Loucy (cell line): ENCODE measurements at regions not wholly inside any gene's neighbourhood (a gene's known extent, or its start where the extent isn't known, plus 50 kb on each side); places are given as distances from the start of the nearest gene placed in this dataset.

ENCODE experiments used
- H2AFZ ChIP-seq: fragments of 200-600 bp; sonication (generic); 2 replicates; pipeline ENCODE4 v1.6.0; 2016; ENCODE audit warnings: antibody characterized with exemption, mild to moderate bottlenecking, low read length, moderate library complexity
- H3F3A ChIP-seq: fragments of 200-600 bp; 2 replicates; pipeline ENCODE4 v1.6.0; 2016; ENCODE audit warnings: antibody characterized with exemption, low read depth, mild to moderate bottlenecking
- H3K27me3 ChIP-seq: fragments of 200-600 bp; sonication (generic); 2 replicates; pipeline ENCODE4 v1.6.1; 2014; ENCODE audit warnings: low read length, mild to moderate bottlenecking; ENCODE audit not compliant: insufficient read depth, poor library complexity, severe bottlenecking
- H3K36me3 ChIP-seq: fragments of 200-600 bp; sonication (generic); 2 replicates; pipeline ENCODE4 v1.6.1; 2016; ENCODE audit warnings: low read length; ENCODE audit not compliant: insufficient read depth
- H3K4me1 ChIP-seq: fragments of 200-600 bp; sonication (generic); 2 replicates; pipeline ENCODE4 v1.5.1; 2014; ENCODE audit warnings: low read length, mild to moderate bottlenecking; ENCODE audit not compliant: insufficient read depth, poor library complexity, severe bottlenecking
- H3K4me2 ChIP-seq: fragments of 200-600 bp; sonication (generic); 2 replicates; pipeline ENCODE4 v1.6.0; 2014; ENCODE audit warnings: antibody characterized with exemption, low read length, low read depth, mild to moderate bottlenecking; ENCODE audit not compliant: poor library complexity, severe bottlenecking
- H3K4me3 ChIP-seq: fragments of 200-600 bp; sonication (generic); 2 replicates; pipeline ENCODE4 v1.5.1; 2014; ENCODE audit warnings: low read length, mild to moderate bottlenecking, mixed read lengths; ENCODE audit not compliant: poor library complexity, severe bottlenecking
- H3K79me2 ChIP-seq: fragments of 200-600 bp; sonication (generic); 2 replicates; pipeline ENCODE4 v1.6.1; 2014; ENCODE audit warnings: low read length; ENCODE audit not compliant: insufficient read depth
- H3K9ac ChIP-seq: fragments of 200-600 bp; sonication (generic); 2 replicates; pipeline ENCODE4 v1.6.0; 2014; ENCODE audit warnings: mild to moderate bottlenecking, low read depth, low read length, moderate library complexity; ENCODE audit not compliant: poor library complexity, severe bottlenecking
- H3K9me2 ChIP-seq: fragments of 200-600 bp; sonication (generic); replicated peaks from 2 replicates; pipeline ENCODE4 v1.6.1; 2016; ENCODE audit warnings: low read depth, low read length, mixed read lengths
- H3K9me3 ChIP-seq: fragments of 200-600 bp; sonication (generic); 2 replicates; pipeline ENCODE4 v1.6.1; 2014; ENCODE audit warnings: mild to moderate bottlenecking, antibody characterized with exemption, low read length, low read depth; ENCODE audit not compliant: insufficient read depth
- H4K20me1 ChIP-seq: fragments of 200-600 bp; sonication (generic); 2 replicates; pipeline ENCODE4 v1.6.0; 2014; ENCODE audit warnings: antibody characterized with exemption, low read length, mild to moderate bottlenecking; ENCODE audit not compliant: insufficient read depth, poor library complexity, severe bottlenecking
- CTCF ChIP-seq: fragments of 200-600 bp; sonication (generic); conservative IDR thresholded peaks from 2 replicates; pipeline ENCODE4 v1.5.1; 2014; ENCODE audit warnings: mild to moderate bottlenecking, antibody characterized with exemption, low read length
- EZH2phosphoT487 ChIP-seq: fragments of 200-600 bp; IDR thresholded peaks from 2 replicates; pipeline ENCODE4 v1.6.1; 2018; ENCODE audit warnings: antibody characterized with exemption, mild to moderate bottlenecking, moderate library complexity, borderline replicate concordance

- Histone ChIP-seq H3K36me3 (no peaks in the 10 kb centered on the region), H3K79me2 (no peaks in the 10 kb centered on the region), H3K4me1 (no peaks in the 10 kb centered on the region), H3K27me3 (no peaks in the 10 kb centered on the region), H3K9ac (no peak overlapping the region), H3K9me3 (no peaks in the 10 kb centered on the region), H3K4me2 (no peak overlapping the region), H3K4me3 (no peak overlapping the region), H2AFZ (no peak overlapping the region), H3K9me2 (no peaks in the 10 kb centered on the region), H3F3A (no peaks in the 10 kb centered on the region), H4K20me1 (no peaks in the 10 kb centered on the region)
- TF ChIP-seq EZH2phosphoT487: no peak
- TF ChIP-seq CTCF: no peak
Observed at GRCh38 chr2:19457809-19458208, 99.4 kb upstream of the OSR1 start.

GRCh38 chr2:19456705-19457309, 98.4 kb upstream of the OSR1 start:
- Histone ChIP-seq H3K4me3 (no peak overlapping the region), H3K4me1 (no peaks in the 10 kb centered on the region), H4K20me1 (no peaks in the 10 kb centered on the region), H3K27me3 (no peaks in the 10 kb centered on the region), H3K9ac (no peak overlapping the region), H3K79me2 (no peaks in the 10 kb centered on the region), H3K36me3 (no peaks in the 10 kb centered on the region), H2AFZ (no peak overlapping the region), H3K9me2 (no peaks in the 10 kb centered on the region), H3F3A (no peaks in the 10 kb centered on the region), H3K4me2 (no peak overlapping the region), H3K9me3 (no peaks in the 10 kb centered on the region)
- TF ChIP-seq EZH2phosphoT487 (no peak), CTCF (no peak)

- no peak overlapping the region for H3K4me2 ChIP-seq
- no peaks in the 10 kb centered on the region for H3K9me3 ChIP-seq
- H4K20me1 ChIP-seq: no peaks in the 10 kb centered on the region
- no peaks in the 10 kb centered on the region for H3K79me2 ChIP-seq
- H3F3A ChIP-seq: no peaks in the 10 kb centered on the region
- H3K4me3 ChIP-seq: no peak overlapping the region
- no peaks in the 10 kb centered on the region for H3K4me1 ChIP-seq
- H3K27me3 ChIP-seq: no peaks in the 10 kb centered on the region
- H3K9ac ChIP-seq: no peak overlapping the region
- TF ChIP-seq EZH2phosphoT487: no peak
- no peak for TF ChIP-seq CTCF
- no peak overlapping the region for H2AFZ ChIP-seq
- no peaks in the 10 kb centered on the region for H3K36me3 ChIP-seq
- no peaks in the 10 kb centered on the region for H3K9me2 ChIP-seq
Observed at GRCh38 chr2:19454125-19454524, 95.7 kb upstream of the OSR1 start.
